ENCODE measurements at regions not wholly inside any gene's neighbourhood (a gene's known extent, or its start where the extent isn't known, plus 50 kb on each side); places are given as distances from the start of the nearest gene placed in this dataset.

- DNase-seq = peak; percentile 20
Measured at GRCh38 chr14:39851202-39851601, 419.0 kb upstream of the FBXO33 start.

GRCh38 chr14:39847852-39848251, 415.6 kb upstream of the FBXO33 start:
- no peak for DNase-seq

DNA sequence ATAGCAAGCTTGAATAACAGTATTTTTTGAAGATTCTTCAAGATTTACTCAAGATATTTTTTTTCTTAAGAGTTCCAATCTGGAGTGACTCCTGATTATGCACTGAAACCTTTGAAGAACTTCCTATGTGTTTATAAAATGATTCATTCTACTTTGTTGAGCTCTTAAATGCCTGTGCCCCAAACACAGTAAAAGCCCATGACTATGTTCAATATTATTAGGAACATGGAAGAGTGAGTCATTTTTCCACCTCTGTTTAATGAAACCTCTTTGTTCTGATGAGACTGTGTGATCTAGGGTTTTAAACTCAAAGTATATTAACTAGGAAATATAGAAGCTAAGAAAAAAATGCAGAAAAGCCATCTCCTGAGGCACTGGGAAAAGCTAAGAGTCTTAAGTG, 415.0 kb upstream of the FBXO33 start:
- no peak for DNase-seq

DNA sequence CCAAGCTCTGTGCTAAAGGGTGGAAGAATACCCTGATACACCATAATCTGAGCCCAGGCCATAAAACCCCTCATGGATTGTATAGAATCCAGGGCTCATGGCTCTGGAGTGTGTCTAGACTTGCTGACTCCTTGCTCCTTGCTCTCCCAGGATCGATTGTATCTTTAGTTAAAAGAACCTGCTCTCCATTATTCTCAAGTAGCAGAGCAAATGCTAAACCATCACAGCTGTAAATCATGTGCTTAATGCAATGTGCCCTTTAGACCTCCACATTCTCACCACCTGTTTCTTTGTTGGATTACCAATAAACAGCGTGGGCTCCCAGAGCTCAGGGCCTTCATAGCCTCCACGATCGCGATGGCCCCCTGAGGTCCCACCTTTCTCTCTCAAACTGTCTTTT, 411.6 kb upstream of the FBXO33 start:
- no peak for DNase-seq

DNA sequence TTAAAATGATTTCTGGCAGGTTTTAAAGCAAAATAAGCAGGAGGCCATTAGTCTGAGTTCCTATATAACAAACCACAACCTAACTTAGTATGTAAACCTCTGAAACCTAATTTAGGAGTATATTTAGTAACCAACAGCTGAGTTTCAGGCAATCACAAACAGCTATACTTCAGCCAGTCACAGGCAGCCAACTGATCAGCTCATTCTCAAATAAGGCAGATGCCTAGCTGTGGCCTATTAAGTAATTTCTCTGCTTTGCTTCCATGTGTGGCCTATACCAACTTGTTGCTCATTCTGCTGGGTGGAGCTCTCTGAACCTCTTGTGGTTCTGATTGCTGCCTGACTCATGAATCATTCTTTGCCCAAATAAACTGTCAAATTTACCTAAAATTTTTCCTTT, 408.9 kb upstream of the FBXO33 start:
- no peak for DNase-seq

DNA sequence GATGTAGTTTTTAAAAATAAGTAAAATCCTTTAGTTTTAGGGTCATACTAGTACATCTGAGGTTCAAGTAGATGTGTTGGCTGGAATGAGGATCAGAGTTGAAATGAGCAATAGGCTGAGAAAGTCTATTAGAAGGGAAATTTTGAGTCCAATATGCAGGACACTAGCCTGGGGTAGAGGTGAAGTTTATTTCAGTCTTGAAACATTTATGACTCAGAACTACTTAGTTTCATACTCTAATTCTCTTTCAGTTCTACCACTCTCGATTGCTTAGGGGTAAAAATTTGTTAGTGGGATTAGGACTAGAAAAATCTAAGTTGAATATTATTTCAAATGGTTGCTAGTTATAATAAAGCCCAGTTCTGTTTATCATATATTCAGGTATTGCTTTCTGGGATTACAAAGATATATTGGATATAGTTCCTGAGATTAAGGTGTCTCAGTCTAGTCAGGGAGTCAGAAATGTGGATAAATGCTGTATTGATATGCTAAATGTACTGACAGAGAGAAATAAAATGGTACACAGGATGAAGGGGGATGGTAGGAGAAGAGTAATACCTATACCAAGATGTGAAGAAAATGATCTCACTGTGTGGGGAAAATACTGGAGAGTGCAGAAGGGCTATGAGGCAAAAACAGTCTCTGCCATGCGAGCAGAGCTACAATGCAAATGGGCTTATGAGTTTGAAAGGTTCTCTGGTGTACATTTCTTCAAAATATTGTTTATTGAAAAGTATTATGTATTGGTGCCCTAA, 395.8 kb upstream of the FBXO33 start:
- DNase-seq = no peak

- no peak for DNase-seq
Measured at GRCh38 chr14:39812532-39813320, 380.5 kb upstream of the FBXO33 start.

GRCh38 chr14:39807271-39807670, 375.0 kb upstream of the FBXO33 start:
- no peak for DNase-seq

- DNase-seq = no peak
Measured at GRCh38 chr14:39784461-39784860, 352.2 kb upstream of the FBXO33 start.

- DNase-seq = no peak
Measured at GRCh38 chr14:39781466-39781865, 349.2 kb upstream of the FBXO33 start.

GRCh38 chr14:39773387-39774126, 341.3 kb upstream of the FBXO33 start:
- no peak for DNase-seq

- DNase-seq = no peak
Measured at GRCh38 chr14:39772627-39773026, 340.4 kb upstream of the FBXO33 start.

GRCh38 chr14:39768589-39768988, 336.4 kb upstream of the FBXO33 start:
- peak; percentile 19 for DNase-seq

GRCh38 chr14:39766397-39767000, 334.3 kb upstream of the FBXO33 start:
- DNase-seq = peak; percentile 3

GRCh38 chr14:39765676-39766075, 333.4 kb upstream of the FBXO33 start:
- DNase-seq = no peak

DNA sequence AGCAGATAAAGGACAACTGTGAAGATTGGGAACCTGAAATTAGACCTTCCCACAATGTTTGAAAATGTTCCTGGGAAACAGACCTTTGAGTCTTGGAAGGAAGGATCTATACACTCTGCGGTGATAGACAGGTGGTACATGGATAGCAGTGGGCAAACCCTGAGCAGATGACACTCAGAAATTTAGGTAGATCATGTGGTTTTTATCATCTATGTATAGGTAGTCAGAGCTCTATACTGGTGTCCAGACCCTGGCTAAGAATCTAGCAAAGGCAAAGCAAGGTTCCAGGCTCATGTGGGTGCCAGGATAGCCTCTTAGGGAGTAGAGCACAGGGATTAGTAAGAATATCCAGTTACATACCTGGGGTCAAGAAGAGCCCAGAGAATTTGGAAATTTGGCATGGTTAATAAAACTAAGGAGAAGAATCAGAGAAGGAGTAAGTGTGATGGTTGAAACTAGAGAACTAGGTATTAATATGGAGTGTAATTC, 331.2 kb upstream of the FBXO33 start:
- DNase-seq = no peak

GRCh38 chr14:39762576-39763401, 330.6 kb upstream of the FBXO33 start:
- peak; percentile 59 for DNase-seq

- no peak for DNase-seq
Measured at GRCh38 chr14:39755269-39755878, 323.1 kb upstream of the FBXO33 start.

DNA sequence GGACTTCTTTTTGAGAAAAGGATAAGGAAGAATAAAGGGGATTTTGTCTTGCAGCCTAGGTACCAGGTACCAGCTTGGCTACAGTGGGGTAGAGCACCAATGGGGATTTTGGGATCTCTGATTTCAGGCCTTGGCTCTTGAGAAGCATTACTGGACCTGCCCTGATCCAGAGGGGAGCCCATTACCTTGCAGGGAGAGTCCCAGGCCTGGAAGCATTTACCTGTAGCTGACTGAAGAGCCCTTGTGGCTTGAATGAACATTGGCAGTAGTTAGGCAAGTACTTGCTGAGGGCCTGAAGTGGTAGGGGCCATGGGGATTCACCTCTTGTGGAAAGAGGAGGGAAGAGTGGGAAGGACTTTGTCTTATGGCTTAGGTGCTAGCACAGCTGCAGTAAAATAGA, 308.2 kb upstream of the FBXO33 start:
- no peak for DNase-seq

DNA sequence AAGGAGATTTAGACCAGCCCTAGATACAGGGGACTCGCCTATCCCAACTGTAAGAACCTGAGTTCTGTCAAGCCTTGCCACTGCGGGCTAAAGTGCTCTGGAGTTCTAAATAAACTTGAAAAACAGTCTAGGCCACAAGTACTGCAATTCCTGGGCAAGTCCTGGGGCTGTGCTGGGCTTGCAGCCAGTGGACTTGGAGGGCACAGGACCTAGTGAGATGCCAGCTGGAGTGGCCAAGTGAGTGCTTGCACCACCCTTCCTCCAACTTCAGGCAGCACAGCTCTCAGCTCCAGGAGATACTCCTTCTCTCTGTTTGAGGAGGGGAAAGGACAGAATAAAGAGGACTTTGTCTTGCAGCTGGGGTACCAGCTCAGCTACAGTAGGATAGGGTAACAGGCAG, 307.6 kb upstream of the FBXO33 start:
- DNase-seq = no peak

- no peak for DNase-seq
Measured at GRCh38 chr14:39734306-39734705, 302.1 kb upstream of the FBXO33 start.

DNA sequence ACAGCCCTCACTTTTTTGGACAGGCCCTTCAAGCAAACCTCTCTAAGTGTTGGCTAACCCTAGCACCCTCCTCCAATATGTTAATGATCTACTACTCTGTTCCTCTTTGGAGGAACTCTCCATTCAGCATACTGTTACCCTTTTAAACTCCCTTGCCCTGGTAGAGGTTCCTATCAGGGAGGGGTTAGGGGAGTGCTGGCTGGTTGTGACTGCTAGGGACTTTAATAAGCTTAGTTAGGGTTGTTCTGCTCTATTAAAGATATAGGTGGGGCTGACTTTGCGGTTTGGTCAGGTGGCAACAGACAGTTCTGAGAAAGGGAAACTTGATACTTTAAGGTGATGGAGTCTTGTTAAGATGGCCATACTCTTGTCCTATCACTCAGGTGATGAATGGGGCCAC, 301.5 kb upstream of the FBXO33 start:
- DNase-seq = no peak
